NCI-H226 (cell line): ENCODE measurements at regions not wholly inside any gene's neighbourhood (a gene's known extent, or its start where the extent isn't known, plus 50 kb on each side); places are given as distances from the start of the nearest gene placed in this dataset.
"Not testable (repeated sequence)": the region's sequence is repeated elsewhere in the genome, so short reads cannot be mapped to it uniquely, and the experiment has no call there.

Source experiments
- DNase-seq: peaks from one replicate; pipeline ENCODE4 v3.0.0-alpha.2; 2015

DNA sequence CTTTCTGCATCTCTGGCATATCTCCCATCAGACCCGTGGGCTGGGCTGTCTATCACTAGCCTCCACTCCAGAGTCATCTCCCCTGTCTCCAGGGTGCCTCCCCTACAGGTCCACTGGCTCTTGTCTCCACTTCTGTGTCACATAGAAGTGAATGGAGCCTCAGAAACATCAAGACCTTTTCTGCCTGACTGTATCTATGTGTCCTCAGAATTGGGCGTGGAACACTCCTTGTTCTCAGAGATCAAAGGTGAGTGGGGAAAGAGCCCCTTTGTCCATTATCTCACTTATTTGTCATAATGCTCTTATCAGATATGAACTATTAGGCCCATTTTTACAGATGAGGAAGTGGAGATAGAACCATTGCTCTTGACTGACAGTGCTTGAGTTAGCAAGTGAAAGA lies 211.0 kb downstream of the CYRIA start:
- no peak for DNase-seq

- no peak for DNase-seq
Measured at GRCh38 chr2:16452123-16452522, 213.5 kb downstream of the CYRIA start.

- no peak for DNase-seq
Measured at GRCh38 chr2:16446706-16447105, 218.9 kb downstream of the CYRIA start.

GRCh38 chr2:16442971-16443370 lies 222.7 kb downstream of the CYRIA start:
- no peak for DNase-seq

GRCh38 chr2:16441431-16441830 lies 224.2 kb downstream of the CYRIA start:
- DNase-seq: peak; percentile 44

DNA sequence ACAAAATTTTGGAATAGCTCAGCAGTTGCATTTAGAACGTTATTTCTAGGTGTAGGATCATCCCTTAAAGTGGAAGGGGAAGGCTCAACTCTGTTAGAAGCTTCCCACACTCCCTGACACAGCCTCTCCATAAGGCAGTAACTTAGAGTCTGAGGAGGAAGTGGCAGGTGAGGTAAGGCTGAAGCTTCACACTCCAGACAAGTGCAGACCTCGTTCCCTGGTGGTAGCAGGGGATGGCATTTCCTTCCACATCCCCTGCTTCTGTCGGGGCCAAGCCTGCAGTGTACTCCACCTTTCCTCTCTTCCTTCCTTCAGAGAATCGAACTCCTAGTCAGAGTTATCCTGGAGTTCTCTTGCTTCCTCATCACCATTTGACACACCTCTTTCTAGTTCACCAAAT lies 224.7 kb downstream of the CYRIA start:
- no peak for DNase-seq

GRCh38 chr2:16438613-16439321 lies 226.9 kb downstream of the CYRIA start:
- no peak for DNase-seq

GRCh38 chr2:16437189-16437588 lies 228.4 kb downstream of the CYRIA start:
- DNase-seq: no peak

DNA sequence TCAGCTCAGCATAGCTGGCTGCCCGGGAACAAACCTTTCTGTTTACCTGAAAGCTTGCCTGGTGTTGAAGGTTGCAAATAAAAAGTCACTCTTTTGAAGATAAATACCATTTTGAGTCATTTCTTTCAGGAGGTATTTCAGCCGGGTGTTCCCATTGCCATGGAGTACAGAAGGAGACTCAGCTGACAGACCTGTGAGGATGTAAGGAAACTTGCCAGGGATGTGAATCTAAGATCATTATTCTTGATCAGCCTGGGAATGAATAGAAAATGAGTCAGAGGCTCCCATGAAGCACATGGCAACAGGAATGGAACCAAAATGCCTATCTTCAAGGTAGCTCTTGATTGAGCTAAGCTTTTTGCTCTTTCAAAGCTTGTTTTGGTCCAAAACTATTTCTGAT lies 231.2 kb downstream of the CYRIA start:
- DNase-seq: no peak

DNA sequence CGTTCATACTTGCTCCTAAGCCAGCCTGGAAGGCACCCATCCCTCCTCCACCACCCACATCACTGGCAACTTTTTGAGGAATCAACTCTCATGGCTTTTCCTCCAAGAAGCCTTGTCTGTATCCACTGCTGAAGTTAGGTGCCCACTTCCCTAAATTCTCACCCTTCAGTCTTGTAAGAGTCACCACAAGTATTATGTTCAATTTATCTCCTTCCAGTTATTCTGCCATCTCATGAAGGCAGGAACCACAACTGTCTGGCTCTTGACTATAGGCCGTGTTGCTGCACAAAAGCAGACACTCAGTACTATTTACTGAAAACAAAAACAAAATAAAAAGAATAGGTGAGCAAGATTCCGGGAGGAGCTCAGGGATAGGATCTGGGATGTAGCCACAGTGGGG lies 234.8 kb downstream of the CYRIA start:
- DNase-seq: no peak

- DNase-seq: no peak
Measured at GRCh38 chr2:16429431-16430145, 236.0 kb downstream of the CYRIA start.

- no peak for DNase-seq
Measured at GRCh38 chr2:16429002-16429401, 236.6 kb downstream of the CYRIA start.

- peak; percentile 2 for DNase-seq
Measured at GRCh38 chr2:16425462-16426336, 239.9 kb downstream of the CYRIA start.

GRCh38 chr2:16420421-16420820 lies 245.2 kb downstream of the CYRIA start:
- no peak for DNase-seq

- no peak for DNase-seq
Measured at GRCh38 chr2:16417726-16418125, 247.9 kb downstream of the CYRIA start.

DNA sequence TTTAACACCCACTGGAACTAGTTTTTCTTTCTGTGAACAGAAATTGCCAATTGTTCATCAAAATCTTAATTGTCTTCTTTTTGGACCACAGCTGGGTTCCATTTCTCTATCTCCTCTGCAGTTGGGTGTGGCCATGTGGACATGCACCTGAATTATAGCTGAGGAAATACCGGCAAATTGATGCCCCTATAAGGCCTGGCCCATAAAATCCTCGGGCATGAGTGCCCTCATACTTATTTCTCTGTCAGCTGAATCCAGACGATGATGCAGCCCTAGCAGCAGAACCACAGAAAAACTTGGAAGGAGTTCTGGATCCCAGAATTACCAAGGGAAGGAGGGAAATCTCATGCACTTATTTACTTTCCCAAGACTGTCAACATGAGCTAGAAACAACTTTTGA lies 249.0 kb downstream of the CYRIA start:
- DNase-seq: no peak

DNA sequence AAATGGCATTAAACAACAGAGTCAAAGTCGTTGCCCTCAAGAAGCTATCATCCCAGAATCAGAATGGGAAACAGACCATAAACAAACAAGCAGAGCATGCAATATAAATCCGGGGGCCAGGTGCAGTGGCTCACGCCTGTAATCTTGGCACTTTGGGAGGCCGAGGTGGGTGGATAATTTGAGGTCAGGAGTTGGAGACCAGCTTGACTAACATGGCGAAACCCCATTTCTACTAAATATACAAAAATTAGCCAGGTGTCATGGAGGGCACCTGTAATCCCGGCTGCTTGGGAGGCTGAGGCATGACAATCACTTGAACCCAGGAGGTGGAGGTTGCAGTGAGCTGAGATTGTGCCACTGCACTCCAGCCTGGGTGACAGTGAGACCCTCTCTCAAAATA lies 249.8 kb downstream of the CYRIA start:
- DNase-seq: not testable (repeated sequence)

DNA sequence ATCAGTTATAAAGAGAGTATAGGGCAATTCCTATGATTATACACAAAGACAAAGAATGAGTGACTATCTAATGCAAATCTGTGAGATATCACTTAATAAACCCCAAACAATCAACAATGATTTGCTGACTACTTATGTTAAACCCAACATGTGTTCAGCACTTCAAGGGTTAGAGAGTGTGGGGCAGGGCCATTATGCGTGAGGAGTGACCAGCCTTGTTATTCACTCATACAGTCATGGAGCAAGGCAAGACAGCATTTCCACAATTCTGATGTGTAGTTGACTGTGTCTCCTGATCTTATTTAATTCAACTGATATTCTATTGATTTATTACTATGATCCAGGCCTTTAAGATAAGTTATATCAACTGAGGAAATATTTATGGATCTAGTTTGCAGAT lies 251.7 kb downstream of the CYRIA start:
- DNase-seq: no peak

GRCh38 chr2:16413285-16413684 lies 252.3 kb downstream of the CYRIA start:
- no peak for DNase-seq

- no peak for DNase-seq
Measured at GRCh38 chr2:16412321-16413030, 253.2 kb downstream of the CYRIA start.

DNA sequence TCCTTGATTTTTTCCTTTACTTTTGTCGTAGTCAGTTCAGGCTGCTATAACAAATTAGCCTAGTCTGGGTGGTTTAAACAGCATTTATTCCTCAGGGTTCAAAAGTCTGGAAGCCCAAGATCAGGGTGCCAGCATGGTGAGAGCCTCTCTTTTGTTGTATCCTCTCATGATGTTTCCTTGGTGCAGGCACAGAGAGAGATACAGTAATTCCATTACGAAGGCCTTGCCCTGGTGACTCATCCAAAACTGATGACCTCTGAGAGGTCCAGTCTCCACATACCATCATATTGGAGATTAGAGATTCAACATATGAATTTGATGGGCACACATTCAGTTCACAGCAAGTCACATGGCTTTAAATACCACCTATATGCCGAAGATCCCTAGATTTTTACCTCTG lies 253.8 kb downstream of the CYRIA start:
- no peak for DNase-seq

- no peak for DNase-seq
Measured at GRCh38 chr2:16409849-16410248, 255.8 kb downstream of the CYRIA start.

- no peak for DNase-seq
Measured at GRCh38 chr2:16409006-16409390, 256.6 kb downstream of the CYRIA start.
